RPMI8226 (cell line): ENCODE measurements at regions not wholly inside any gene's neighbourhood (a gene's known extent, or its start where the extent isn't known, plus 50 kb on each side); places are given as distances from the start of the nearest gene placed in this dataset.

Experiments
- DNase-seq: peaks from one replicate; pipeline ENCODE4 v3.0.0-alpha.2; 2015

DNA sequence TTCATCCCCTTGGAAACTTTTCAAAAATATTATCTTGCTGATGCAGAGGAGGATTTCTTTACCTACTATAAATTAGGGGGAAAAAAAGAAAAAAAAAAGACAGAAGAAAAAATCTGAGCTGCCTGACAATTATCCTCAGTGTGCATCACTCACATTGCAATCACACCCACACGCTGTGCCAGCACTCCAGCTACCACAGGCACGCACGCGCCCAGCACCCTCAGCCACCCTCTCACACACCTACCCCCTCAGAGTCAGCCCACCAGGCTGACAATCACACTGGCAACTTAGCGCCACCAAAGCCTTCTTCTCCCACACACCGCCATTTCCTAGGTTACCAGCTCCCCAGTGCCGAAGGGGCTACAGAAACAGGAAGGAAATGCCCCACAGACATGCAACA is 236.1 kb downstream of the KCNA4 start:
- DNase-seq = no peak

DNA sequence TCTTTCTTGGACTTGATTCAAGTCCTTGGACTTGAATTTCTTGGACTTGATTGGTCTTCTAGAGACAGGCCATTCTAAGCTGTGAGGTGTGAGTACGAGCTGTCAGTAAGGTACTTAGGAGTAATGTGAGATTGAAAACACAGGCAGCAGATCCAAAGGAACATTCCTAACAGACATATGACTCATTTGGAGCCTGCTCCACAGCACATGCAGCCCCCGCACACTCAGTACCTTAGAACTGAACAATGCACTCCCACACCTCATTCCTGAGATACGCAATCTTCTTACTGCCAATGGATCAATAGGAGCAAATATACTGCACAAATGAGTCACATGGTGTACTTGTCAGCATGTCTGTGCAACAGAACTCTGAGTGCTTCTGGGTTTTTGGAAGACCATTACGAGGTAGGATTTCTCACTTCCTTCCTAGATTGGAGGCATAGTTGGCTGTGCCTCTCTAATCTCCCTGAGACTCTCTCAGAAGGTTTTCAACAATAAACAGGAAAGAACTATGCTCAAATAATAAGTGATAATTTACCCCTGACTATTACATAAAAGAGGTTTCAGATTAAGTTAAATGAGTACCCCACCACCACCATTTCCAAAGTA is 243.1 kb downstream of the KCNA4 start:
- DNase-seq = no peak

DNA sequence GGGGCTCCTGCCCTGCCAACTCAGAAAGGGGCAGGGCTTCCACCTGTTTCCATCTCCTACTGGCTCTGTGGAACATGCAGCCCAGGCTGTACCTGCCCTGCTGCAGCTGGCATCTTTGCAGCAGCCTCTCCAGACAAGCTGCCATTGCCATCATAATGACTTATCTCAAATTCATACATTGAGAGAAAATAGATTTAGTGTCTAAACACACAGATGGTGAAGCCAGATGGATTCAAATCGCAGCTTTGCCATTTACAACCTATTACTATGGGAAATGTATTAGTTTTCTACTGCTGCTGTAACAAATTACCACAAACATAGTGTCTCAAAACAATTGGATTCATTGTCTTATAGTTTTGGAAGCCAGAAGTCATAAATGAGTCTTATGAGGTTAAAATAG is 260.0 kb downstream of the KCNA4 start:
- no peak for DNase-seq

DNA sequence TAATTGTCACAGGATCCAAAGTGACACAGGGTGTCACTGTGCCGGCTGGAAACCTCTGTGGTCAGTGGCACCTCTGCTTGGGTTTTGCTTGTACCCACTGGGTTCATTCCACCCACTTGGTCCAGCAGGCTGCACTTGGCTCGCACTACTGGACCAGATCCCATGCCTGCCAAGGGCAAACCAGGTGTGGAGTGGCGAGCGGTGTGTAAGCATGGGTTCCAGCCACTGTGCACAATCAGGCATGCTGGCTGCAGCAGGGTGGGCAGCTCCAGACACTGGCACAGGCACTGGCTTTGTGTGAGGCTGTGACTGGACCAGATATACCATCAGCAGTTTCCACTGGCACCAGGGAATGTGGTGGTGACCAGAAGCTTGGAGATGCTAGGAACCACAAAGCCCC is 261.4 kb downstream of the KCNA4 start:
- DNase-seq = no peak

DNA sequence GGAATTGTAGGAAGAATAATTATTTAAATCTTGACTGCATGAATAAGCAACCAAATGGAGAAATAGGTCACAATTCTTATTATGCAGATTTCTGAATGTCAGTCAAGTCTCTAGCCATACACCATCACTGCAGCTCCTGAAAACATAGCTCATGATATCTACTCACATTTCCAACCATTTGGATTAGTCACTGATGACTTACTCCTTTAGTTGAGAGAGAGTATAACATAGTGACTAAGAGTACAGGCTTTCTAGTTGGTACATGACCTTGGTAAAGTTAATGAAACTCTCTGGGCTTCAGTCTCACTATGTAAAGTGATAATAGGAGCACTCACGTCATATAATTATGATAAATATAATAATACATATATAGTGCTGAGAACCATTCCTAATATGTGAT is 265.2 kb downstream of the KCNA4 start:
- no peak for DNase-seq

DNA sequence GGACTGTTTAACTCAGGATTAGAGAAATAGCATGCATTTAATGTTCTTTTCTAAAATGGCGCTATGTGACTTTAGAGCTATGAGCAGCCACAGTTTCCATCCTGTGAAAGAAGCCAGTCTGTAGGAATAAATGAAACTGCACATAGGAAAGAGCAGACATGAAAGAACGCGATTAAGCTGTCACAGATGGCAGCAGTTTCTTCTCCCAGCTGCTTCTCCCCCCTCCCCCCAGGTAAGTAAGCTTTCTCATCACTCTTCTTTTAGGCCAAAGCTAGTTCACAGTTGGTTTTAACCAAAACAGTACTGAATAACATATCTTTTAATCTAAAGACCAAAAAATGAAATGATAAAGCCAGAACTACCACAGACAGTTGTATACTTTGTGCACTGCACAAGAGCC is 266.4 kb downstream of the KCNA4 start:
- no peak for DNase-seq

DNA sequence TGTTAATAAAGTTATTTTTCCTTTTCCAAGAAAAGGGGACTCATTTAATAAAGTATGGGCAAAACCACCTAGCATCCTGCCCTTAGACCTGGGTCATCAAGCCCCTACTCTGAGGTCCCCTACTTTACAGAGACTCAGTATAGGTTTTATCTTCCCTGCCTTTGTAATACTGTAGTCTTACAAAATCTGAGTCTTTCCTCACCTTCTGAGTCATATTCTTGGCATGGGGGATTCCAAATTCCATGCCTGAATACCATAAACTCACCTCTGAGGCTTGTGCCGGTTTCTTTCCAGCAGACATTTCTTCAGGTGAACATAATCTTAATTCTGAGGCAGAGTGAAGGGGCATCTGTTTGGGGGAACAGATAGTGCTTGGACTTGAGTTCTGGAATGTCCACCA is 282.5 kb downstream of the KCNA4 start:
- no peak for DNase-seq

DNA sequence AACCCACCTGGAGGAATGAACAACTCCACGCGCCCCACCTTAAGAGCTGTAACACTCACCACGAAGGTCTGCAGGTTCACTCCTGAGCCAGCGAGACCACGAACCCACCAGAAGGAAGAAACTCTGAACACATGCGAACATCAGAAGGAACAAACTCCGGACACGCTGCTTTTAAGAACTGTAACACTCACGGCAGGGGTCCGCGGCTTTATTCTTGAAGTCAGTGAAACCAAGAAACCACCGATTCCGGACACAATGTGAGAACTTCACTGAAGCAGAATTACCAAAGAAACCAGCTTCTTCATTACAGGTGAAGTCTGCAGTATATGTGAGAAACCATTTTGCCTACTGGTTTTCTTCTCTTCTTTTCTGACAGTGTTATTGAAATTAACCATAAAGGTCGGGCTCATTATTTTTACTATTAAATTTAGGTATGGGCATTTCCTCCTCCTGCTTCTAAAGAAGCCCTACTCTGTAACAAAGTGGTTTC is 303.0 kb downstream of the KCNA4 start:
- DNase-seq = no peak

DNA sequence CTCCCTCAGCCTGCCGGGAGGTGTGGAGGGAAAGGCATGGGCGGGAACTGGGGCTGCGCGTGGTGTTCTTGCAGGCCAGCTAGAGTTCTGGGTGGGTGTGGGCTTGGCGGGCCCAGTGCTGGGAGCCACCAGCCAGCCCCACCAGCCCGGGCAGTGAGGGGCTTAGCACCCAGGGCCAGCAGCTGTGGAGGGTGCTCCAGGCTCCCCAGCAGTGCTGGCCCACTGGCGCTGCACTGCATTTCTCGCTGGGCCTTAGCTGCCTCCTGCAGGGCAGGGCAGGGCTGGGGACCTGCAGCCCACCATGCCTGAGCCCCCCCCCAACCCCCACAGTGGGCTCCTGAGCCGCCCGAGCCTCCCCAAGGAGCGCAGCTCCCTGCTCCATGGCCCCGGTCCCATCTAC is 304.2 kb downstream of the KCNA4 start:
- no peak for DNase-seq

DNA sequence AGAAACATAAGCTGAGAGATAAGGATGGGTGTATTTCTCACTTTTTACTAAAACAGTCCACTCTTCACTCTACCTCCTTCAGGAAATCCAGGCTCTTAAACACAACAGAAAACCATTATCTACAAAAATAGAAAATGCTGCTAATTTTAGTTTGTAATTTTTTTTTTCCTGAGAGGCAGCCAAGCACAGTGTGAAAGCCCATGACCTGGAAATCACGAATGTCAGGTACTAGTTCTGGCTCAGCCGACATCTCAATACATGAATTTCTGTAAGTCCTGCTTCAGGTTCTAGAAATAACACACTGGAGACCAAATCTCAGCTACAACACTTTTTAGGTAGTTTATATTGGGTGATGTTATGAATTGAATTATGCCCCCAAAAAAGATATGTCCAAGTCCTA is 308.9 kb downstream of the KCNA4 start:
- no peak for DNase-seq

DNA sequence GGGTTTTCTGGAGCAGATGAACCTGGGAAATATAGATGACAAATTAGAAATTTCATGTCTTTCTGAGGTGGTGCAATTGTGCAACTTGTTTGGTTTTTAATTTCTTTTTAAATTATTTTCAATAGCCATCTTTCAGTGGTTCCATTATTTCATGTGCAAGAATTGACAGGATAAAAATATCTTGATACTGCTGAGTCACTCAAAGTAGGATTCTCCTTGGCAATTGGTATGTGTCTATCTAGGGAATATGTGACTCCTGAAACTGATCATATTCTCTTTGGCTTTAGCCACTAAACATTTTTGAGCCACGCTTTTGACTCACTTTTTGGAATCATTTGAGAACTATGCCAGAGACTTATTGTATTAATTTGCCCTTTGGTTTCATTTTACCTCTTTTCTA is 331.5 kb downstream of the KCNA4 start:
- DNase-seq = no peak

DNA sequence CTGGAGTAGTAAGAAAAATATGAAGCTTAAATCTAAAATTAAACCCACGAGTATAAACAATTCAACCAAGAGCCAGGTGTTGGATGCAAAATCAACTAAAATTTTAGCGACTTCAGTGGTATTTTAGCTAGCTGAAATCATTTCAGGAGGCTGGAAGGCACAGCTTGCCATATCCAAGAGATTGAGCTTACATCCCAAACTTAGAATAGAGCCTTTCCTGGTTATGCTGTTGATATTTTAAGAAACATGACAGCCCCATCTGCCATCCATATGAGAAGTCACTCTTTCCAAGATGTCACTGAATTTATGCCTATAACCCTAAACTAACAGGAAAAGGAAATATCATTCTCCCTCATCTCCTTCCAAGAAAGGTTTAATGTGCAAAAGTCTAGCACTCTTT is 334.0 kb downstream of the KCNA4 start:
- DNase-seq = no peak

DNA sequence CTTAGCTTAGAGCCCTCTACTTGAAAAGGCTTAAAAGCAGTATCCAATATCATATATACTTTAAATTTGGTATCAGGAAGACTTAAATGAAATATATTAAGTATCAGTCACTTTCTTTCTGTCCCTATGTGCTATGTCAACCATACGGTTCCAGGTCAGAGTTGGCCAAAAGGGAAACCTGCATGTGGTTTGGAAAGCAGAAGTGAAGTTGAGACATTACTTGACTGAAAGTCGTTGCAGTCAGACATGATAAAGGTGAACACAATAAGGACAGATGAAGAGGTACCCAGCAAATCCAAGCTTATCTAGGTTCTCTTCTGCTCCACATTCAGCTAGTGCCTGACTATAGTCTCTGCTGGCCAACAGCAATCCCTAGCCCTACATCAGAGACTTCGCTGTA is 336.8 kb downstream of the KCNA4 start:
- no peak for DNase-seq

DNA sequence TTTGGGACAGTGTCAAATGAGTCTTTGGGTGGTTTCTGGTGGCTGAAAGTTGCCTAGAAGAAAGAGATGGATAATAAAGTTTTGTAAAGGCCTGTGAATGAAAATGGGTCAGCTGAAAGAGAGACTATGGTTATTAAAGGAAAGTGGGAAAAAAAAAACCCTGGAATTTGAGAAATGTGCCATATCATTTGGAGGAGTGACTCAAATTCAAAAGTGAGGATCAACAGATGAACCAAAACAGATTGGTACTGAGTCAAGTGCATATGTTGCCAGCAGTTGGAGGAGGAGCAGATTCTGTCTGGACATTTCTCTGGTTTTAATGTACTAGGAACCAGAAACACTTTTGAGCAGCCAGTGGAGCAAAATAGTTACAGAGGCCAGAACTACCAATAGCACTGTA is 339.8 kb downstream of the KCNA4 start:
- no peak for DNase-seq

DNA sequence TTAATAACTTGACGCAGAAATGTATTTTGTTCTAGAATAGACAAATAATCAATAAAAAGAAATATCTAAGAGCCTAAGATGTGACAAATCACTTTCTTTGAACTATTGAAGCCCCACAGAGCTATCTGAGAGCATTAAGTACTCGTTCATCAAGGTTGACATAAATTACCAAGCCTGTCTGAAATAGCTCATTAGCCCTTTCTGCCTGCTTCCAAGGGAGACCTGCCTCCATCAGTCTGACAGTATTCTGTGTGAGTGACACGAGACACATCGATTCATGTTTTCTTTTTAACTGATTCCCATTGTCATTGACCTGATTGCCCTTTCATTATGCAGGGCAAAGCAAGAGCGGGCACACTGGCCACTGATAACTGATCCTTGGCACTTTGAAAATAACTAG is 347.5 kb downstream of the KCNA4 start:
- no peak for DNase-seq

DNA sequence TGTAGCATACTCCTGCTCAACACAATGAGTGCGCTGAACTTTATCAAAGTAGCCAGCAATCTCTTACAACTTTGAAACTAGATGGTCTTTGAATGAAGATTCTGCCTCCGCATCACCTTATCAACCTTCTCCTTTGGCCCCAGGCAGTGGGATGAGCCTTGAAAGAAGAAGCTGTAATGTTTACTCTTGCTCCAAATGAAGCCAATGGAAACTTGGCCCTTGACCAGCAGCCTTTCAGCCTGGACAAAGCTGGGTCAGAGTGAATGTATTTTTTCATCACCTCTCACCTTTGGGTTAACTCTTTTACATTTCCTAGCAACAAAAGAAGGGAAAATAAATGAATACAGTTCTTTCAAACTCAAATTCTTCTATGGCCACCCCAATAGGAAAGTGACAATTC is 359.1 kb downstream of the KCNA4 start:
- DNase-seq = no peak

DNA sequence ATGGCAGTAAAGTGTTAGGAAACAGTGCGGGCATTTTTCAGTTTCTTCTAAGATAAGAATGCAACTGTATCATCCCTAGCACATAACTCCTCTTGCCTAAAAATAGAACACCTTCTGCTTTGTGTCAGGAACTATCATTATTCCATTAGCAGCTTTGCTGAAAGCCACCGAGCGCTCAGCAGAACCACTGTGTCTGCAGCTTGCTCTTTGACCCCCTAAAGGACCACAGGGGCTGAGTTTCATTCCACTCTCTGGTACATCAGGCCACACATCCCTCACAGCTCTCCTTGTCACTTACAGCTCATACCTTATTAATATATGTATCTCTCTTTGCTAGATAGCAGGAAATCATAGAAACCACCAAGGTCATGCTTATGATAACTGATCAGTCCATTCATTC is 360.2 kb downstream of the KCNA4 start:
- no peak for DNase-seq

DNA sequence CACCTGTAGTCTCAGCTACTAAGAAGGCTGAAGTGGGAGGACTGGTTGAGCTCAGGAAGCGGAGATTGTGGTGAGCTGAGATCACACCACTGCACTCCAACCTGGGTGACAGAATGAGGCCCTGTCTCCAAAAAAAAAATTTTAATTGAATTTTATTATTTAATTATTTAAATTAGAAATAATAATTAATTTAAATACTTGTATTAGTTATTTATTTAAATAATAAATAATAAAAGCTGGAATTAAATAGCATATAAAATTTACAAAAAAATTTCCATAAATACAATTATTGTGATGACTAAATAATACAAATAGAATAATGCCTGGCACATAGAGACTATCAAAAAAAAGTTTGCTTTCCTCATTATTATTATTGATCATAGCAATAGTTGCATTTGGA is 371.5 kb downstream of the KCNA4 start:
- DNase-seq = no peak

DNA sequence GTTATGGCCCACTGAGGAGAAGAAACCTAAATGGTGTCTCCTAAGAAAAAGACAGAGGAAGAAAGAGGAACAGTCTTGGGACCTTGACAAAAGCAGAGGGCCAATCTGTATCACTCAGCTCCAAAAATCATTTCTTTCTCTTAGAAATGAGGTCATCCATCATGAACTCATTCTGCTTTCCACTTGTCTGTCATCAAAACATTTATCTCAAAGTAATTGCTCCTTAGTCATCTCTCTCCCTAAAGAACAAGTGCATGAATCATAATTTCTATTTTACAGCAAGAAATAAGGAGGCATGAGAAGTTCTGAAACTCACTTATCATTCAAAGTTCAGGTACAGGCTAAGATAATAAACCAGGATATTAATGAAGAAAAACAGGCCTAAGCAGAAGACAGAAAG is 375.6 kb downstream of the KCNA4 start:
- no peak for DNase-seq

DNA sequence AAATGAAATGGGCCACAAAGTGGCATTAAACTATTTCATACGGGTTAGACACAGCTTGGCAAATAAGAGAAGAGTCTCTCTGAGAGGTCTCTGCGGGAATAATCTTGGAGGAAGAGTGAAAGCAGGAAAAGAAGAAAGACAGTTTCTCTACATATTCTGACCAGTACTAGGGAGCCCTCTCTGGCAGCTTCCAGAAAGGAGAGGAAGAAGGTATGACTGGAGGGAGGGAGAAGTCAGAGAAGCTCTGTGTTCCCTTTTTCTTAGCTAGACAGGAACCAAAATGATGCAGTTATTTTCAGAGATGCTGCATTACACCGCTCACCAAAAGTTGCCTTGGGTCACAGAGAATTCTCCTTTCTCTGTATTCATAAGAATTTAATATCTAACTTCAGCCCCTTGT is 382.1 kb downstream of the KCNA4 start:
- no peak for DNase-seq

DNA sequence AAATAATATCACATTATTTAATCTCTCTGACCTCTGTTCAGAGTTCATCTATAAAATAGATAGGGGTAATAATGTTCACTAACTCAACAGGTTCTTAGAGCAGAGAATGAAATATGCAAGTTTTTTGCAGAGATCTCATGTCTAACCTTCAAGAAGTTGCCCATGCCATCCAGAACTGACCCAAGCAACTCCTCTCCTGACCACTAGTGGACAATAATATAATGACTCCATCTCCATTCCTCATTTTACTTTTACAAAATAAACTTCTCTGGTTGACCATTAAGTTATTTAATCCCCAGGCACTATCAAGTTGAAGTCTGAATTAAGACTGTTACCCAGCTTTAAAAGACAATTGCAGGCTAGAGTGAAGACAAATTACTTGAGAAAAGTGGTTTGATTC is 382.6 kb downstream of the KCNA4 start:
- DNase-seq = no peak

DNA sequence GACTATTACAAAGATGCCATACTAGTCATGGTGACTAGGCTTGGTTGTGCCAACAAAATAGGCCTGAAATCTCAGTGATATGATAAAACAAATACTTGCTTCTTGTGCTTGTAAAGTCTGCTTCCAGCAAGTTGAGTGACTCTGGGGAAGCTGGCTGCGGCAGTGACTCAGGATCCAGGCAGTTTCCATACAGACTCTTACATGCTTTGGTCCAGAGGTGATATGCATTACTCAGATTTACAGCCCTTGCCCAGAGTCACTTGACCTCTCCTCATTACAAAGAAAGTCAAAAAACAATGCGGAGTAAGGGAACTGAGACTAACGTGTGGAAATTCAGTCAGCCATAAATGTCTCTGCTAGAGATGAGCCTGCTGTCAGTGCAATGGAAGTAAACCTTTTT is 387.5 kb downstream of the KCNA4 start:
- DNase-seq = no peak

DNA sequence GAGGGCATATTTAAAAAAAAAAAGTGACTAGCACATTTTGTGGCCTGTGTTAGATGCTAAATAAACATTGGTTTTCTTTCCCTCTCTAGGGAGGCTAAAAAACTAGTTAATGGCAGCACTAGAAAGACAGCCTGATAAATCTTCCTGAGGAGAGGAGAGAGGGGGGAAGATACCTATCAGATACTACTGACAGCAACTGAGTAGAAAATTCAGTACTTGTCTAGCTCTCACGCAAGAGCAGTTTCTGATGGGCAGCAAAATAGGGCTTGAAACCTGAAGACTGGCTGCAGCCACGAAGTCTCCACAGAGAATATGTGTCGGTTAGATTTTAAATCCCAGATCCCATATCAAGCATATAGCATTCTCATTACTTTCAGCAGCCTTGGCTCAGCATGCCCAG is 388.2 kb downstream of the KCNA4 start:
- DNase-seq = no peak

DNA sequence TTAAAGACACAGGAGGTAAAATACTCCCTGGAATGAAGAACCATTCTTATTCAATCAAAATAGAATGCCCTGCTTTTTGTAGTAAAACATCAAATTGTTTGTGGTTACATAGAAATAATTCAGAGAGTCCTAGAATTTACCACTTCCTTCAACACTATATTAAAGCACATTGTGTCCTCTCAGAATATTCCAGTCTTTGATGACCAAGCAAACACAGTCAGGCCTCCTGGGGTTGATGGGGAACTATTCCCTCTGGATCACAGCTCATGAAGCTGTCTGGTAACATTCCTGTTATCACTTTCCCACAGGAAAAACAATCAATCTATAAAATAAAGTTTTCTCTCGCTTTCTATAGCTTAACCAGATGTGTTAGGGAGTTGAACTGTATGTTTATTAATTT is 389.3 kb downstream of the KCNA4 start:
- DNase-seq = no peak

DNA sequence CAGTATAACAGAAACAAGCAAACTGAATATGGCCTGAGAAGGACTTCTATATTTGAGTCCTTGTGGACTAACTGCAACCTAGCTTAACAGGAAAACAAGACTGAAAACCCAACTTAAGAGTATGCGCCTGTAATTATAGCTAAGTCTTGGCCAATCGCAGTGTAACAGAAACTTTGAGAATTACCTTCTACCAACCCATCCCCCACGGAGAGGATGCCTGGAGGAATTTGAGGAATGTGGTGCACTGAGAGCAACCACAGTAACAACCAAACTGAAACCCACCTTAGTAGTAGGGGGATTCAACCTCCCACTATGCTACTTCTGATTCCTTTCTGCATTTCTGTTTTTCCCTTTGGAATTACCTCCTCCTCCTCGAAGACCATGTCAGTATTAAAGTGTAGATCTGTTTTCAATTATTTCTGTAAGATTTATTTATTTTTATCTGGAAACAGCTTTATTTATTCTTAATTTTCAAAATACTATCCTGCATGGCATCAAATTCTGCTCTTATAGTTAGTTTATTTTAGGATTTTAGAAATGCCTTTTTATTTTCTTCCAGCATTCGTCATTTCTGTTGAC is 393.6 kb downstream of the KCNA4 start:
- no peak for DNase-seq

DNA sequence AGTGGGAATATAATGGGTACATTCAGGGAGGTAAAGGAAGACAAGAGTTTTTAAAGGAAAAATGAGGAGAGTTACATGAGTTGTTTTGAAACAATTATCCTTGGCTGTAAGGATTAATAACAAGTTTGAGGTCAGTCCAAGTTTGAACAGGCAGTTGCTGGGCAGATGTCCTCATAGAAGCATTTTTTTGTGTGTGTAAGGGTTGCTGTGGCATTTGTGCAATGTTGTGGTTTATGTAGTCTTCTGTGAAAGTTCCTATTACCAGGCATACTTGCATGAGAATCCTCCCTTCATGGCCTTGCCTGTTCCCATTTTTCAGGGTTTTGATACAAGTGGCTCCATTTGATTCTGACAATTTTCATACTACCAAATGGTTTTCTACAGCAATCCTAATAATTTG is 400.2 kb downstream of the KCNA4 start:
- no peak for DNase-seq
